ENCODE measurements at regions not wholly inside any gene's neighbourhood (a gene's known extent, or its start where the extent isn't known, plus 50 kb on each side); places are given as distances from the start of the nearest gene placed in this dataset.
A peak's percentile ranks its signal among the peaks of the same experiment; 100 is the strongest.
"Not testable (repeated sequence)": the region's sequence is repeated elsewhere in the genome, so short reads cannot be mapped to it uniquely, and the experiment has no call there.

- Histone ChIP-seq H3K36me3 (no peaks in the 10 kb centered on the region), H3K27me3 (no peaks in the 10 kb centered on the region), H3K4me1 (no peaks in the 10 kb centered on the region), H3K9me3 (no peaks in the 10 kb centered on the region), H3K4me3 (no peak overlapping the region), H3K27ac (no peak overlapping the region)
- no peak for ATAC-seq
- no peak for DNase-seq
- intact Hi-C loops (cut with DNase I) = no loop called here
- TF ChIP-seq CTCF (IDR thresholded peaks at IDR 0.05) = no peak
Measured at GRCh38 chr15:30824518-30825195, 79.1 kb upstream of the FAN1 start.

- Histone ChIP-seq H3K4me3 (no peak overlapping the region), H3K9me3 (no peaks in the 10 kb centered on the region), H3K4me1 (no peaks in the 10 kb centered on the region), H3K27me3 (no peaks in the 10 kb centered on the region), H3K27ac (no peak overlapping the region), H3K36me3 (no peaks in the 10 kb centered on the region)
- TF ChIP-seq CTCF (IDR thresholded peaks at IDR 0.05) = no peak
- intact Hi-C loops (cut with DNase I) = no loop called here
- no peak for DNase-seq
- no peak for ATAC-seq
Measured at GRCh38 chr15:30827625-30828303, 76.0 kb upstream of the FAN1 start.

GRCh38 chr15:30828304-30828639 lies 75.4 kb upstream of the FAN1 start:
- intact Hi-C loops (cut with DNase I); DNase-seq; H3K27me3 ChIP-seq; H3K4me1 ChIP-seq; H3K9me3 ChIP-seq; H3K36me3 ChIP-seq; H3K27ac ChIP-seq; H3K4me3 ChIP-seq: not testable (repeated sequence)
- ATAC-seq = peak; percentile 79

GRCh38 chr15:30830961-30831360 lies 72.8 kb upstream of the FAN1 start:
- DNase-seq = no peak
- no peaks in the 10 kb centered on the region for H3K27me3 ChIP-seq
- ATAC-seq = no peak
- no peak for TF ChIP-seq CTCF (IDR thresholded peaks at IDR 0.05)
- H3K27ac ChIP-seq = no peak overlapping the region
- intact Hi-C loops (cut with DNase I) = no loop called here
- no peaks in the 10 kb centered on the region for H3K9me3 ChIP-seq
- no peaks in the 10 kb centered on the region for H3K4me1 ChIP-seq
- H3K4me3 ChIP-seq = no peak overlapping the region
- no peaks in the 10 kb centered on the region for H3K36me3 ChIP-seq

- H3K36me3 ChIP-seq; intact Hi-C loops (cut with DNase I); H3K9me3 ChIP-seq; H3K4me3 ChIP-seq; ATAC-seq; H3K27ac ChIP-seq; H3K4me1 ChIP-seq; DNase-seq; H3K27me3 ChIP-seq: not testable (repeated sequence)
Measured at GRCh38 chr15:30833379-30833778, 70.3 kb upstream of the FAN1 start.

GRCh38 chr15:30841639-30842038 lies 62.1 kb upstream of the FAN1 start:
- DNase-seq; intact Hi-C loops (cut with DNase I); ATAC-seq; H3K4me3 ChIP-seq; H3K27ac ChIP-seq; H3K27me3 ChIP-seq; H3K36me3 ChIP-seq; H3K4me1 ChIP-seq; H3K9me3 ChIP-seq: not testable (repeated sequence)

GRCh38 chr15:30842798-30843472 lies 60.8 kb upstream of the FAN1 start:
- ATAC-seq; H3K4me1 ChIP-seq; H3K4me3 ChIP-seq; H3K9me3 ChIP-seq; H3K27ac ChIP-seq; H3K27me3 ChIP-seq; H3K36me3 ChIP-seq; intact Hi-C loops (cut with DNase I); DNase-seq: not testable (repeated sequence)

GRCh38 chr15:30845536-30845935 lies 58.2 kb upstream of the FAN1 start:
- ATAC-seq; H3K9me3 ChIP-seq; H3K4me3 ChIP-seq; intact Hi-C loops (cut with DNase I); DNase-seq; H3K27ac ChIP-seq; H3K27me3 ChIP-seq; H3K4me1 ChIP-seq; H3K36me3 ChIP-seq: not testable (repeated sequence)

All from left lung (tissue), 4 donors.